Activated CD8-positive, alpha-beta memory T cell treated with anti-CD3 and anti-CD28 coated beads, Interleukin-2, amount 10 ng/mL, durations not matched to agents 7 days and 5 days (primary cell): ENCODE measurements at regions not wholly inside any gene's neighbourhood (a gene's known extent, or its start where the extent isn't known, plus 50 kb on each side); places are given as distances from the start of the nearest gene placed in this dataset.

Experiments
- ATAC-seq: fragments of 150-1000 bp; cut with Tn5 transposase; one replicate; pipeline ENCODE4 v1.10.0; 2021; ENCODE audit warnings: moderate library complexity
- CTCF ChIA-PET: fragments of 350-600 bp; sonication (Branson Sonifier 250); formaldehyde crosslinking; loops from one replicate; lab custom pipeline; 2021; ENCODE audit warnings: antibody characterized with exemption; lab: Charles Lee
- DNase-seq: peaks from one replicate; pipeline ENCODE4 v3.0.0-alpha.2; 2020
- H3K27ac Mint-ChIP-seq: one replicate; pipeline ENCODE4 v1.8.0; 2021; ENCODE audit warnings: mild to moderate bottlenecking, mixed read lengths
- H3K27me3 Mint-ChIP-seq: one replicate; pipeline ENCODE4 v1.8.0; 2021; ENCODE audit warnings: mixed read lengths
- H3K36me3 Mint-ChIP-seq: one replicate; pipeline ENCODE4 v1.8.0; 2021; ENCODE audit warnings: mild to moderate bottlenecking, mixed read lengths
- H3K4me1 Mint-ChIP-seq: one replicate; pipeline ENCODE4 v1.8.0; 2021; ENCODE audit warnings: mixed read lengths
- H3K4me3 Mint-ChIP-seq: one replicate; pipeline ENCODE4 v1.8.0; 2021; ENCODE audit warnings: mild to moderate bottlenecking, moderate library complexity, mixed read lengths
- H3K9me3 Mint-ChIP-seq: one replicate; pipeline ENCODE4 v1.8.0; 2022; ENCODE audit warnings: low read depth, mixed read lengths

- Mint-ChIP-seq H3K4me3 (no peak overlapping the region), H3K4me1 (no peaks in the 10 kb centered on the region), H3K27ac (no peak overlapping the region), H3K9me3 (peaks cover 11% of the 10 kb centered on the region), H3K27me3 (no peaks in the 10 kb centered on the region), H3K36me3 (no peaks in the 10 kb centered on the region)
- CTCF ChIA-PET, result no interaction called here
- ATAC-seq, result no peak
- no peak for DNase-seq
Observed at GRCh38 chr18:43883886-43884285, 606.6 kb upstream of the SYT4 start.

- Mint-ChIP-seq H3K27ac (no peak overlapping the region), H3K4me3 (no peak overlapping the region), H3K27me3 (no peaks in the 10 kb centered on the region), H3K4me1 (no peaks in the 10 kb centered on the region), H3K9me3 (peaks cover 12% of the 10 kb centered on the region), H3K36me3 (no peaks in the 10 kb centered on the region)
- CTCF ChIA-PET, result no interaction called here
- no peak for ATAC-seq
- DNase-seq, result no peak
Observed at GRCh38 chr18:43886341-43886740, 609.1 kb upstream of the SYT4 start.

- H3K4me3 Mint-ChIP-seq, result no peak overlapping the region
- DNase-seq, result no peak
- peaks cover 12% of the 10 kb centered on the region for H3K9me3 Mint-ChIP-seq
- CTCF ChIA-PET, result no interaction called here
- ATAC-seq, result no peak
- H3K27me3 Mint-ChIP-seq, result no peaks in the 10 kb centered on the region
- H3K27ac Mint-ChIP-seq, result no peak overlapping the region
- H3K4me1 Mint-ChIP-seq, result no peaks in the 10 kb centered on the region
- no peaks in the 10 kb centered on the region for H3K36me3 Mint-ChIP-seq
Observed at GRCh38 chr18:43887491-43887890, 610.2 kb upstream of the SYT4 start.

- Mint-ChIP-seq H3K9me3 (peaks cover 10% of the 10 kb centered on the region), H3K4me1 (no peaks in the 10 kb centered on the region), H3K4me3 (no peak overlapping the region), H3K36me3 (no peaks in the 10 kb centered on the region), H3K27ac (no peak overlapping the region), H3K27me3 (no peaks in the 10 kb centered on the region)
- CTCF ChIA-PET, result no interaction called here
- ATAC-seq (no peak), DNase-seq (no peak)
Observed at GRCh38 chr18:43888598-43888997, 611.3 kb upstream of the SYT4 start.

- peaks cover 9% of the 10 kb centered on the region for H3K9me3 Mint-ChIP-seq
- no peaks in the 10 kb centered on the region for H3K36me3 Mint-ChIP-seq
- H3K4me3 Mint-ChIP-seq, result no peak overlapping the region
- CTCF ChIA-PET, result no interaction called here
- no peak for ATAC-seq
- no peak for DNase-seq
- H3K4me1 Mint-ChIP-seq, result no peaks in the 10 kb centered on the region
- H3K27me3 Mint-ChIP-seq, result no peaks in the 10 kb centered on the region
- H3K27ac Mint-ChIP-seq, result no peak overlapping the region
Observed at GRCh38 chr18:43893001-43893637, 615.8 kb upstream of the SYT4 start.

- DNase-seq, result no peak
- Mint-ChIP-seq H3K36me3 (no peaks in the 10 kb centered on the region), H3K4me1 (no peaks in the 10 kb centered on the region), H3K27ac (no peak overlapping the region), H3K4me3 (no peak overlapping the region), H3K27me3 (no peaks in the 10 kb centered on the region), H3K9me3 (peaks cover 2% of the 10 kb centered on the region)
- CTCF ChIA-PET, result no interaction called here
- ATAC-seq, result no peak
Observed at GRCh38 chr18:43904209-43904837, 627.0 kb upstream of the SYT4 start.

- Mint-ChIP-seq H3K27ac (no peak overlapping the region), H3K9me3 (peaks cover 10% of the 10 kb centered on the region), H3K4me3 (no peak overlapping the region), H3K27me3 (no peaks in the 10 kb centered on the region), H3K36me3 (no peaks in the 10 kb centered on the region), H3K4me1 (no peaks in the 10 kb centered on the region)
- CTCF ChIA-PET, result no interaction called here
- ATAC-seq (no peak), DNase-seq (no peak)
Observed at GRCh38 chr18:43914018-43914417, 636.7 kb upstream of the SYT4 start.

GRCh38 chr18:43916984-43917383, 639.7 kb upstream of the SYT4 start:
- no peaks in the 10 kb centered on the region for H3K4me1 Mint-ChIP-seq
- DNase-seq, result no peak
- no peak overlapping the region for H3K27ac Mint-ChIP-seq
- no peaks in the 10 kb centered on the region for H3K27me3 Mint-ChIP-seq
- ATAC-seq, result no peak
- H3K9me3 Mint-ChIP-seq, result peaks cover 3% of the 10 kb centered on the region
- CTCF ChIA-PET, result no interaction called here
- H3K36me3 Mint-ChIP-seq, result no peaks in the 10 kb centered on the region
- no peak overlapping the region for H3K4me3 Mint-ChIP-seq

- CTCF ChIA-PET, result no interaction called here
- no peak for DNase-seq
- no peaks in the 10 kb centered on the region for H3K9me3 Mint-ChIP-seq
- no peaks in the 10 kb centered on the region for H3K36me3 Mint-ChIP-seq
- H3K27me3 Mint-ChIP-seq, result no peaks in the 10 kb centered on the region
- no peaks in the 10 kb centered on the region for H3K4me1 Mint-ChIP-seq
- H3K4me3 Mint-ChIP-seq, result no peak overlapping the region
- no peak for ATAC-seq
- H3K27ac Mint-ChIP-seq, result no peak overlapping the region
Observed at GRCh38 chr18:43917520-43917919, 640.2 kb upstream of the SYT4 start.

- Mint-ChIP-seq H3K27ac (no peak overlapping the region), H3K9me3 (peaks cover 2% of the 10 kb centered on the region), H3K4me3 (no peak overlapping the region), H3K36me3 (no peaks in the 10 kb centered on the region), H3K4me1 (no peaks in the 10 kb centered on the region), H3K27me3 (no peaks in the 10 kb centered on the region)
- ATAC-seq (no peak), DNase-seq (no peak)
- CTCF ChIA-PET, result no interaction called here
Observed at GRCh38 chr18:43919551-43919950, 642.3 kb upstream of the SYT4 start.

GRCh38 chr18:43931439-43931838, 654.1 kb upstream of the SYT4 start:
- no peak for ATAC-seq
- H3K9me3 Mint-ChIP-seq, result peaks cover 9% of the 10 kb centered on the region
- no peaks in the 10 kb centered on the region for H3K27me3 Mint-ChIP-seq
- no peak for DNase-seq
- CTCF ChIA-PET, result no interaction called here
- no peaks in the 10 kb centered on the region for H3K36me3 Mint-ChIP-seq
- H3K27ac Mint-ChIP-seq, result no peak overlapping the region
- H3K4me1 Mint-ChIP-seq, result no peaks in the 10 kb centered on the region
- no peak overlapping the region for H3K4me3 Mint-ChIP-seq

- no peaks in the 10 kb centered on the region for H3K4me1 Mint-ChIP-seq
- no peaks in the 10 kb centered on the region for H3K27me3 Mint-ChIP-seq
- CTCF ChIA-PET, result no interaction called here
- DNase-seq (no peak), ATAC-seq (no peak)
- no peak overlapping the region for H3K4me3 Mint-ChIP-seq
- H3K9me3 Mint-ChIP-seq, result peaks cover 9% of the 10 kb centered on the region
- no peaks in the 10 kb centered on the region for H3K36me3 Mint-ChIP-seq
- H3K27ac Mint-ChIP-seq, result no peak overlapping the region
Observed at GRCh38 chr18:43932140-43932539, 654.9 kb upstream of the SYT4 start.

- Mint-ChIP-seq H3K4me3 (no peak overlapping the region), H3K36me3 (no peaks in the 10 kb centered on the region), H3K9me3 (peaks cover 9% of the 10 kb centered on the region), H3K4me1 (no peaks in the 10 kb centered on the region), H3K27me3 (no peaks in the 10 kb centered on the region), H3K27ac (no peak overlapping the region)
- CTCF ChIA-PET, result no interaction called here
- DNase-seq (no peak), ATAC-seq (no peak)
Observed at GRCh38 chr18:43933177-43933576, 655.9 kb upstream of the SYT4 start.

- ATAC-seq, result no peak
Observed at GRCh38 chr18:43934322-43934721, 657.0 kb upstream of the SYT4 start.

More at GRCh38 chr18:43934322-43934721, 657.0 kb upstream of the SYT4 start:
- Mint-ChIP-seq H3K4me1 (no peaks in the 10 kb centered on the region), H3K36me3 (no peaks in the 10 kb centered on the region), H3K27me3 (no peaks in the 10 kb centered on the region), H3K27ac (no peak overlapping the region), H3K4me3 (no peak overlapping the region), H3K9me3 (peaks cover 7% of the 10 kb centered on the region)
- CTCF ChIA-PET, result no interaction called here
- no peak for DNase-seq
